ENCODE measurements at regions not wholly inside any gene's neighbourhood (a gene's known extent, or its start where the extent isn't known, plus 50 kb on each side); places are given as distances from the start of the nearest gene placed in this dataset.

GRCh38 chr12:65608319-65608916, 215.9 kb upstream of the HMGA2 start:
- no peak overlapping the region for H2AFZ ChIP-seq (ENCODE audit: low read depth)
- H3K9ac ChIP-seq, result no peak overlapping the region
- no peak for TF ChIP-seq CTCF (conservative IDR thresholded peaks at IDR 0.05; ENCODE audit: low read depth, low read length)
- H4K20me1 ChIP-seq (ENCODE audit: insufficient read depth), result no peaks in the 10 kb centered on the region
- no peaks in the 10 kb centered on the region for H3K27me3 ChIP-seq (ENCODE audit: insufficient read depth, low read depth)
- no peak overlapping the region for H3K4me3 ChIP-seq (IDR thresholded peaks at IDR 0.05; ENCODE audit: insufficient read depth, low read depth, low read length)
- no peaks in the 10 kb centered on the region for H3K4me1 ChIP-seq (ENCODE audit: low read depth, poor library complexity, severe bottlenecking)
- no peak overlapping the region for H3K27ac ChIP-seq
- H3K79me2 ChIP-seq (ENCODE audit: insufficient read depth, low read depth), result no peaks in the 10 kb centered on the region
- H3K36me3 ChIP-seq (ENCODE audit: insufficient read depth), result no peaks in the 10 kb centered on the region
- H3K4me2 ChIP-seq, result no peak overlapping the region

- no peaks in the 10 kb centered on the region for H3K4me1 ChIP-seq (ENCODE audit: low read depth, poor library complexity, severe bottlenecking)
- H2AFZ ChIP-seq (ENCODE audit: low read depth), result no peak overlapping the region
- no peak overlapping the region for H3K9ac ChIP-seq
- TF ChIP-seq CTCF (conservative IDR thresholded peaks at IDR 0.05; ENCODE audit: low read depth, low read length), result no peak
- no peak overlapping the region for H3K4me3 ChIP-seq (IDR thresholded peaks at IDR 0.05; ENCODE audit: insufficient read depth, low read depth, low read length)
- H3K36me3 ChIP-seq (ENCODE audit: insufficient read depth), result no peaks in the 10 kb centered on the region
- H3K27ac ChIP-seq, result no peak overlapping the region
- no peaks in the 10 kb centered on the region for H3K79me2 ChIP-seq (ENCODE audit: insufficient read depth, low read depth)
- no peaks in the 10 kb centered on the region for H4K20me1 ChIP-seq (ENCODE audit: insufficient read depth)
- H3K4me2 ChIP-seq, result no peak overlapping the region
- no peaks in the 10 kb centered on the region for H3K27me3 ChIP-seq (ENCODE audit: insufficient read depth, low read depth)
Observed at GRCh38 chr12:65609359-65609771, 214.9 kb upstream of the HMGA2 start.

GRCh38 chr12:65611396-65611795, 212.9 kb upstream of the HMGA2 start:
- Histone ChIP-seq H3K79me2 (ENCODE audit: insufficient read depth, low read depth) (no peaks in the 10 kb centered on the region), H2AFZ (ENCODE audit: low read depth) (no peak overlapping the region), H3K4me1 (ENCODE audit: low read depth, poor library complexity, severe bottlenecking) (no peaks in the 10 kb centered on the region)

GRCh38 chr12:65612440-65612839, 211.8 kb upstream of the HMGA2 start:
- H3K4me1 ChIP-seq (ENCODE audit: low read depth, poor library complexity, severe bottlenecking), result no peaks in the 10 kb centered on the region
- no peak overlapping the region for H3K4me2 ChIP-seq
- no peak overlapping the region for H3K27ac ChIP-seq
- no peaks in the 10 kb centered on the region for H4K20me1 ChIP-seq (ENCODE audit: insufficient read depth)
- H2AFZ ChIP-seq (ENCODE audit: low read depth), result no peak overlapping the region
- no peak overlapping the region for H3K4me3 ChIP-seq (IDR thresholded peaks at IDR 0.05; ENCODE audit: insufficient read depth, low read depth, low read length)
- H3K9ac ChIP-seq, result no peak overlapping the region
- H3K36me3 ChIP-seq (ENCODE audit: insufficient read depth), result no peaks in the 10 kb centered on the region
- H3K27me3 ChIP-seq (ENCODE audit: insufficient read depth, low read depth), result no peaks in the 10 kb centered on the region
- no peaks in the 10 kb centered on the region for H3K79me2 ChIP-seq (ENCODE audit: insufficient read depth, low read depth)
- no peak for TF ChIP-seq CTCF (conservative IDR thresholded peaks at IDR 0.05; ENCODE audit: low read depth, low read length)

More at GRCh38 chr12:65611396-65611795, 212.9 kb upstream of the HMGA2 start:
- no peak overlapping the region for H3K27ac ChIP-seq
- H3K4me2 ChIP-seq, result no peak overlapping the region
- no peaks in the 10 kb centered on the region for H3K36me3 ChIP-seq (ENCODE audit: insufficient read depth)
- H3K4me3 ChIP-seq (IDR thresholded peaks at IDR 0.05; ENCODE audit: insufficient read depth, low read depth, low read length), result no peak overlapping the region
- H3K9ac ChIP-seq, result no peak overlapping the region
- no peaks in the 10 kb centered on the region for H4K20me1 ChIP-seq (ENCODE audit: insufficient read depth)
- TF ChIP-seq CTCF (conservative IDR thresholded peaks at IDR 0.05; ENCODE audit: low read depth, low read length), result no peak
- H3K27me3 ChIP-seq (ENCODE audit: insufficient read depth, low read depth), result no peaks in the 10 kb centered on the region

Data from KMS-11 (cell line).